GM10248 (cell line): ENCODE measurements at regions not wholly inside any gene's neighbourhood (a gene's known extent, or its start where the extent isn't known, plus 50 kb on each side); places are given as distances from the start of the nearest gene placed in this dataset.

Experiments used
- CTCF ChIA-PET: fragments of 300-600 bp; sonication (Branson Sonifier 250); formaldehyde crosslinking; extraction: SDS; loops from one replicate; lab custom pipeline; 2021; ENCODE audit warnings: antibody characterized with exemption; lab: Yijun Ruan, JAX
- POLR2A ChIA-PET: fragments of 350-650 bp; sonication (Branson Sonifier 250); formaldehyde crosslinking; extraction: SDS; loops from one replicate; lab custom pipeline; 2020; ENCODE audit warnings: antibody characterized with exemption; lab: Yijun Ruan, JAX
- DNase-seq: peaks from one replicate; pipeline ENCODE4 v3.0.0; 2012; ENCODE audit errors: extremely low spot score
- TF ChIP-seq, protein P1 (sequence below): IDR thresholded peaks from 2 replicates; pipeline ENCODE4 v1.5.1; 2012; ENCODE audit warnings: mild to moderate bottlenecking, low read depth; ENCODE audit errors: extremely low read depth, missing control alignments, control extremely low read depth

DNA sequence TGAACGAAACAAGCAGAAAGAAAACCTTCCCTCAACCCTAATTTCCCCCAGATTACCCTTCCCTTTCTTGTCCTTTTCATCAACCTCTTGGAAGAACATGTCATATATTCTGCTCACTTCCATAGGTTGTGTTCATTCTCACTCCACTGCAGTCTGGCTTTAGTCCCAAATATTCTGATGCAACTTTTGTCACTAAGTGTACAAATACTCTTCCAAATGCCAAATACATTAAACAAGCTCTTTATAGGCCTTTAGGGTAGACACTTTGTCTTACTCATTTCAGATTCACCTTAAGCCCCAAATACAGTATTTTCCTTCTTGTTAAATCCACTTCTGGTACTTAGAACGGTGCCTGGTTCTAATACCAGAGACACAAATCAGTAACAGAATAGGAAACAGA is 406.5 kb upstream of the CDIN1 start:
- CTCF ChIA-PET, result no interaction called here
- POLR2A ChIA-PET, result no interaction called here
- TF ChIP-seq, protein P1, sequence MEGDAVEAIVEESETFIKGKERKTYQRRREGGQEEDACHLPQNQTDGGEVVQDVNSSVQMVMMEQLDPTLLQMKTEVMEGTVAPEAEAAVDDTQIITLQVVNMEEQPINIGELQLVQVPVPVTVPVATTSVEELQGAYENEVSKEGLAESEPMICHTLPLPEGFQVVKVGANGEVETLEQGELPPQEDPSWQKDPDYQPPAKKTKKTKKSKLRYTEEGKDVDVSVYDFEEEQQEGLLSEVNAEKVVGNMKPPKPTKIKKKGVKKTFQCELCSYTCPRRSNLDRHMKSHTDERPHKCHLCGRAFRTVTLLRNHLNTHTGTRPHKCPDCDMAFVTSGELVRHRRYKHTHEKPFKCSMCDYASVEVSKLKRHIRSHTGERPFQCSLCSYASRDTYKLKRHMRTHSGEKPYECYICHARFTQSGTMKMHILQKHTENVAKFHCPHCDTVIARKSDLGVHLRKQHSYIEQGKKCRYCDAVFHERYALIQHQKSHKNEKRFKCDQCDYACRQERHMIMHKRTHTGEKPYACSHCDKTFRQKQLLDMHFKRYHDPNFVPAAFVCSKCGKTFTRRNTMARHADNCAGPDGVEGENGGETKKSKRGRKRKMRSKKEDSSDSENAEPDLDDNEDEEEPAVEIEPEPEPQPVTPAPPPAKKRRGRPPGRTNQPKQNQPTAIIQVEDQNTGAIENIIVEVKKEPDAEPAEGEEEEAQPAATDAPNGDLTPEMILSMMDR, result no peak
- no peak for DNase-seq

DNA sequence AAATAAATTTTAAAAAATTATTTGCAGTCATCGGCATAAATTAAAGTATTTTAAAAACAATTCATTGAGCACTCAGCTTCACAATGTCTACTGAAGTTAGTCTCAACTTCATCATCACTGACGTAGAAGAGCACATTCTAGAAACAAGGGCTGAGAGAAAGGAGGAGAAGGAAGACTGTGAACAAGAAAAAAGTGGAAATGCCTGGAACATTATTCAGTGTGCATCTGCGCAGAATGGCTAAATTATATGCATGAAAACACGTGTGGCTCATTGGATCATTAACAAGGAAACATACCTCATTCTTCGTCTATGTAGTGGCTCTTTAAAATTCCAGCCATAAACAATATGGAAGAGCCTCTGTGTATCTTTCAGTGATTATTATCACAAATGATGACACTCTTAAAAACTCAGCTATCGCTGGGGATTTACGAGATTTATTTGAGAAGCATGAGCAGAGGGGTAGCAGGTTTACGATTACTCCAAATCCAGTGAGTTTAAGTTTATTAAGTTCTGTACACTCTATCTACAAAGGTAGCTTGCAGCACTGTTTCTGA is 404.2 kb upstream of the CDIN1 start:
- ChIA-PET CTCF (interaction anchor here (0.9 kb wide), 1 partner anchor 11 kb away, joined by 3 read pairs; no protein-coding TSS in a partner anchor), POLR2A (no interaction called here)
- DNase-seq, result no peak
- TF ChIP-seq, protein P1, result no peak

DNA sequence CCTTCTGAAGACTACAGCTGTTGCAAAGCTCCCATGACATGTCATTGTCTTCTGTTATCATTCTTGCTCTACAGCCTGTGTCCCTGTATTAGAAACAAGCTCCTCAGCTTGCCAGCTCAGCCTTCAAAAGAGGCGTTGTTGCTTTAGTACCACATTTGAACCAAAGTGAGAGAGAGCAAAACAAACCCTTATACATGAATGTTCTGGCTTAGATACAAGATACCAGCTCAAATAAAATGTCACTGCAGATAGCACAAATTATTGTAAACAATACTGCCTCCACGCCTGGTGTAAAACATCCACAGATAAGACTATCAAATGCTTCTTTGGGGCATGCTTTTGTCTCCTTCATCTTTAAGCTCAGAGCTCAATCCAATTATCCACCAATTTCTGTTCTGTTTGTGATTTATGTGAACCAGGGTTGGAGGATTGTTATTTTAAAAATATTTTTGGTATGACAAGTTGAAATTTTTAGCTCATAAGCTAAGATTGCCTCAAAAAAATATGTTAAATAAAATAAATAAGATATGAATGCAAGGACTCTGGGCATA is 403.6 kb upstream of the CDIN1 start:
- ChIA-PET CTCF (interaction anchor here (0.9 kb wide), 1 partner anchor 11 kb away, joined by 3 read pairs; no protein-coding TSS in a partner anchor), POLR2A (no interaction called here)
- DNase-seq, result no peak
- TF ChIP-seq, protein P1, result no peak

DNA sequence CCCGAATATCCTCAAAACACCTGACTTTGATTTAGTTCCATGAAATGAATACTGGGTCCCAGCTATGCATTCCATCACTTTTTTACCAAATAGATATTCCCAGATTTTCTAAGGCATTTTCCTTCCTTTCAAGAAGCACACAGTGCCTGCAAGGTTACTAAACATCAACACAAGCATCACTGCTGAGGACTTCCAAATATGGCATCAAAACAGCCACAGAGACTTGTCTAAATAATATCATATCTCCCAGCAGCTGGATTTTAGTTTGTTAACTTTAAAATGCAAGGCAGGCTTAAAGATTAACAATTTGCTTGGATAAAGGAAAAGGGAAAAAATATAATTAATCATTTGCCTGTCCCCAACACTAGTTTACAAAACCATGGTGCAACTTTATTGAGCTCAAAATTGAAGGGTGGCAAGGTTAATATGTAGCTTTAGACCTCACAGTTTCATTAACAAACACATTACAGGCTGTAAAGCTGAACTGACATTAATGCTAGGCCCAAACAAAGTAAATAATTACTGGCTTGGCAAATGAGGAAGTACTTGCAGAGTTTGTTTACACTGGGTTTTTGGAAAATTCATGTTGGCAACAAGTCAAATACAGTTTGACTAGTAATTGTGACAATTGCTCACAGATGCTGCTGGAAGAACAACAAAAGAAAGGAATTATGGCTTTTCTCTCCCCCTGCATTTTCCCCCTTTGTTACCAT is 401.7 kb upstream of the CDIN1 start:
- TF ChIP-seq, protein P1, result no peak
- POLR2A ChIA-PET, result no interaction called here
- no peak for DNase-seq
- CTCF ChIA-PET, result interaction anchor here (1.9 kb wide), 1 partner anchor 13 kb away, joined by 5 read pairs; no protein-coding TSS in a partner anchor

DNA sequence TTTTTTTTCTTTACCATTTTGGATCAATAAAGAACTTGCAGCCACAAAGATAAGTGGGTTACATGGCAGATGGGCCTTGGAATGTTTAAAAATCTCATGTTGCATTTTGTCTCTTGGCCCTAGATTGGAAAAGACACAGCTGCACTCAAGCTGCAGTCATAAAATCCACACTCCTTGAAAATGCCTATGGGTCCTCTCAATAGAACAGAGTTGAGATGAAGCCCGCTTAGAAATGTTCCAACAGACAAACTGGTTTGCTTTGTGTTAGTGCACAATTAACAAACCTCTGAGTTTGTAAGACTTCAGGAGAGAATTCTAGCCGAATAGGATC is 401.2 kb upstream of the CDIN1 start:
- ChIA-PET CTCF (interaction anchor here (1.9 kb wide), 1 partner anchor 14 kb away, joined by 5 read pairs; no protein-coding TSS in a partner anchor), POLR2A (no interaction called here)
- DNase-seq, result no peak
- TF ChIP-seq, protein P1, result no peak

DNA sequence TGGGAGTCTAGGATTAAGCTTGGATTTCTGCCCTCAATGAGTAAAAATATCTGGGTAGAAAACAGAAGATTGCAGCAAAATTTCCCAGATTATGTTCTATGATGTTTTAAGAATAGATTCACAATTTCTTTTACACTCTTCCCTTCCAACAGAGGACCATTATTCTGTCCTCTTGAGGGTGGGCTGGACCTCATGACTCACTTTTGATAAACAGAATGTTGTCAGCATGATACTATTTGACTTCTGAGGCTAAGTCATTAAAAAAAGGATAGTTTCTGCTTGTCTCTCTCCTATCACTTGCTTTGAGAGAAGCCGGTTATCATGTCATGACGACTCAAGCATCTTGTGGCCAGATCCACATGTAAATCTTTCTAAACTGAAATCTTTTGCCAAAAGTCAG is 396.2 kb upstream of the CDIN1 start:
- ChIA-PET POLR2A (no interaction called here), CTCF (no interaction called here)
- no peak for DNase-seq
- TF ChIP-seq, protein P1, result no peak
